HG03095 (cell line): ENCODE measurements at regions not wholly inside any gene's neighbourhood (a gene's known extent, or its start where the extent isn't known, plus 50 kb on each side); places are given as distances from the start of the nearest gene placed in this dataset.

Experiments used
- ATAC-seq: cut with Tn5 transposase; IDR thresholded peaks from one replicate; pipeline ENCODE4 v1.9.1; 2021; ENCODE audit warnings: moderate library complexity; ENCODE audit not compliant: unreplicated experiment

DNA sequence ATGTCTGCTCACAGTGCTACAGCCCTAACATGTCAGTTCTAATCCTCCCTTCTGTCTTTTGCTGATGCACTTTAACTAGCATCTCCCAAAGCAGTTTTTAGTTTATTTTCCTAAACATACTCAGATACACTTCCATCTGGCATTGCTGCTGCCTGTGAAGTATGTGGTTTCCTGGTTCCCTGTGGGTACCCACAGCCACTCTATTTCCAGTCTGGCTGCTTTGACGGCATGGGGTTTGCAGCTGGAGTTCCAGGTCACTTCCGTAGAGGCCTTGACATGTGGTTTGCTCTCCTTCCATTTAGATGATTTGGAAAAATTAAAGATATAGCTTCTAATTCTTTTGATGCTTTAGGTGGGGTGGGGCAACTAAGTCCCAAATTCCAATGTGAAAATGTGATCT lies 375.5 kb downstream of the PCDH20 start:
- no peak for ATAC-seq

DNA sequence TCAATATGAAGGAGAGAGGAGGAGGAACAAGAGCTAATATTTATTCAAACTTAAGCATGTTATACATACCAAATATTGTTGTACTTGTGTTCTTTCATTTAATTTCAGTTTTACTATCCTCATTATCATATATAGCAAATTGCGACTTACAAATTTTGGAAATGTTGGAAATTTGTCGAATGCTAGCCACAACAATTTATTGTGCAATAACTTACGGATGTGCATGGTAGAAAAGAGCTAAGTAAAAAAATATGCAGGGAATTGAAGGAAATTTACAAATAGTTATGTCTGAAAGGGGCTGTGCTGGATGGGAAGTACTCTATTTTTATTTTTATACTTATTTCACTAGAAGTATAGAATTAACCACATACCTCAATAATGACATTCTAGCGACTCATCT lies 376.3 kb downstream of the PCDH20 start:
- ATAC-seq: no peak

DNA sequence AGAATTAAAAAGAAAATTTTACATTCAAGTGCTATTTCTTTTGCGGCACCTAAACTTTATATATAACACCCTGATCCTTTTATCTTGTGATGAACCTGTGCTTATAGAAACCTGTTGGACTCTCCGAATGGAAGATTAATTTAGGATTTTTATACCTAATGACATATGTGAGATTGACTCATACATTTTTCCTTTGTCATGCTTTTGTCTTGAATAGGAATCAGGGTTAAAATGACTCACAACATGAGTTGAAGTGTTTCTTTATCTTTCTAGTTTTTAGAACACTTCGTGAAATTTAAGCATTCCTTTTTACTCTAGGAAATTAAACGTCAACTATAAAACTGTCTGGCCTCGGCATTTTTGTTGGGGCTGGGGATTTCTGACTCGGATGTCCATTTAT lies 378.9 kb downstream of the PCDH20 start:
- ATAC-seq: no peak

DNA sequence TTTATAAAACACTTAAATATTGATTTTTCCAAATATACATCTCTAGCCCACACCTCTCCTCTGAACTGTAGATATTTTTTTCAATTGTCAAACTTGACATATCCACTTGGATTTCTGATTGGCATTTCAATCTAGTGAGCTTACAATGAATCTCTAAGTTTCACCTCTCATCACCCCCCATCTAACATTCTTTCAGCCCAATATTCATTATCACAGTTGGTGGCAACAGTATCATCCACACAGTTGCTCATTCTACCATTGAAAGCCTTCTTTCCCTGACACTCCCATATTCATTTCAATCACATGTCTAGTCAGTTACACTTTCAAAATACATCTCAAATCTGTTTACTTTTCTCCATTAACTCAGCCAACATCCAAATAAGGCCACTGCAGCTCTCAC lies 385.2 kb downstream of the PCDH20 start:
- no peak for ATAC-seq

DNA sequence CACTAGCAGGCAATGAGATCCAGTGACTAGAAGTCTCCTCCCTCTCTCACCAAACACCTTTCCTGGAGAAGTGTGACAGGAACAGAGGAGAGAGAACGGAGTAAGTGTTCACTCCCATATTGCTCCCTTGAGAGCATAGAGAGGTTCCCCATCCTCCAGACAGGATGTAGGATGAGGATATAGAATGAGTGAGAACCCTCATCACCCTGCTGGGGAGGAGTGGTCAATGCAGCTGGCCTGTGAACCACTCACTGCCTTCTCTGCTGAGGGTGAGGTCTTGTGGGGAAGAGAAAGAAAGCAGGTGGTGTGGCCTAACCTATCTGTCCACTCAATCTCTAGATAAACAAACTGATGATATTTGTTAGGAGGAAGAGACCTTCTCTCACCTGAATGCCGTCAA lies 386.6 kb downstream of the PCDH20 start:
- ATAC-seq: no peak

DNA sequence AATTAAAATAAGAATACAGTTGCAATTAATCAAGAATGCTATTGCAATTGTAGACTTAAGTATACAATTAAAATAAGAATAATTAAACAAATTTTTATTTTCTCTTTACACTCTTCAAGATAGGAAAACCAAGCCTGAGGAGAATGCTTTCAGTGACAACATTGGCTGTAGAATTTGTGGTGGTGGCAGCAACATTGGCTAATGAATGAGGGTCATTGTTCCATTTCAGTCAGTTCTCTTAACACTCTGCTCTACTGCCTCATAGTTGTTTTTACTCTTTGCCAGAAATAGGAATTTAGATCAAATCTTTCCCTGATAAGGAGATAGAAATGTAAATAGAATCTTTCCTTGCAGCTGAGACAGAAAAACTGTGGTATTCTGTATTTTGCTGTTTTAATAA lies 391.6 kb downstream of the PCDH20 start:
- ATAC-seq: no peak

DNA sequence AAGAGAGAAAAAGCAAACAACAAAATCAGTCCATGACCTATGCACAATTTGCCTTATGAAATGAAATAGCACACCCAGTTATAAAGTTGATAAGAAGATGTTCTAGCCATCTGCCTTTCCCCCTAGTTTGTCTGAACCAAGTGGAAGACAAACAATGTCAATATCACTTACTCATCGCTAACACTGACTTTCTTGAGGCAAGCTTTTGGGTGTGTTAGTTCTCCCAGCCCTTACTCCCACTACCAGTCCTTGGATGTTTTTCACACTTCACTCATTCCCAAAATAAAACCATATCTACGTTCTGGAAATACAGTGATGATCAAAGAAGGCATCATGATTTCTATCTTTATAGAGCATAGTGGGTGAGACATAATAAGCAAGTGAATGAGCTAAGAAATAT lies 393.8 kb downstream of the PCDH20 start:
- no peak for ATAC-seq

DNA sequence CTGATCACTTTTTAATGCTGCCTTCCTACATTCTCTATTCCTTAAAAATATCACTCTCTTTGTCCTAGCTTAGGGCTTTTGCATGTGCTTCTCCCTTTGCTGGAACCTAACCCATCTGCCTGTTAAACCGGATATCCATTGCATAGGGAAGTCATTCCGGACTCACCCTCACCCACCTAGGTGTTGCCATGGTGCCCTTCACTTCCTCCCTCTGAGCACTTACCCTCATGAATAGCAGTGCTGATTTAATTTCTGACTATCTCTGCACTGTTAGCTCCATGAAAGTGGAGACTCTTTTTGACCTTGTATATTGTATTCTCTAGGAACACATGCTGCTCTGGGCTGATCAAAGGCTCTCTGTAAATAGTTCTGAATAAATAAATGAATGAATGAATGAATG lies 401.9 kb downstream of the PCDH20 start:
- ATAC-seq: no peak

DNA sequence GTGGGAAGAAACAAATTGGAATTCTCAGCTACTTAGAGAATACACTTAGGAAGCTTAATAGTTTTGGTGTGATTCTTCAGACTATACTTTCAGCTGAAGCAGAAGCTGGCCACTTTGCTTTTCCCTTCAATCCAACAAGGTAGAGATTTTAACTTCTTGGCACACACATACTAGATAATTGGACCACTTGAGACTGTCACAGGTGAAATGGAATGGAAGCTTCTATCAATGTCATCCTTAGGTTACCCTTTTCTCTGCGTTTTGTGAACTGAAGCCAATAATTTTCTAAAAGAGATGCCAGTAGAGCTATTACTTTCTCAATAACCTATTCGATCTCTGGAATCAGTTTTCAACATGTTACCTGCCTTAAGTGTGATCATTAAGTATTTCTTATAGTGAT lies 405.3 kb downstream of the PCDH20 start:
- ATAC-seq: no peak

DNA sequence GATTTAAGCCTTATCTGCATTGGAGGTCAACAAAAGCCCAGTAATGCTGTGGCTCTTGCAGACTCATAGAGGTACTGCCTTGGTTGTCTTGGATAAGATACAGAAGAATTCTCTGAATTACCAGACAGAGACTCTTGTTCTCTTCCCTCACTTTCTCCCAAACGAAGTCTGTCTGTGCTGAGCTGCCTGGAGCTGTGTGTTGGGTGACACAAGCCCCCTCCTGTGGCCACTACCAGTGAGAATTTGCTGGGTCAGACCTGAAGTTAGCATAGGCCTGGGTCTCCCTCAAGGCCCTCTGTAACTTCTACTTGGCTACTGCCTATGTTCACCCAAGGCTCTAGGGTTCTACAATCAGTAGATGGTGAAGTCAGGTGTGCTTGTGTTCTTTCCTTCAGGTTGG lies 413.0 kb downstream of the PCDH20 start:
- no peak for ATAC-seq

DNA sequence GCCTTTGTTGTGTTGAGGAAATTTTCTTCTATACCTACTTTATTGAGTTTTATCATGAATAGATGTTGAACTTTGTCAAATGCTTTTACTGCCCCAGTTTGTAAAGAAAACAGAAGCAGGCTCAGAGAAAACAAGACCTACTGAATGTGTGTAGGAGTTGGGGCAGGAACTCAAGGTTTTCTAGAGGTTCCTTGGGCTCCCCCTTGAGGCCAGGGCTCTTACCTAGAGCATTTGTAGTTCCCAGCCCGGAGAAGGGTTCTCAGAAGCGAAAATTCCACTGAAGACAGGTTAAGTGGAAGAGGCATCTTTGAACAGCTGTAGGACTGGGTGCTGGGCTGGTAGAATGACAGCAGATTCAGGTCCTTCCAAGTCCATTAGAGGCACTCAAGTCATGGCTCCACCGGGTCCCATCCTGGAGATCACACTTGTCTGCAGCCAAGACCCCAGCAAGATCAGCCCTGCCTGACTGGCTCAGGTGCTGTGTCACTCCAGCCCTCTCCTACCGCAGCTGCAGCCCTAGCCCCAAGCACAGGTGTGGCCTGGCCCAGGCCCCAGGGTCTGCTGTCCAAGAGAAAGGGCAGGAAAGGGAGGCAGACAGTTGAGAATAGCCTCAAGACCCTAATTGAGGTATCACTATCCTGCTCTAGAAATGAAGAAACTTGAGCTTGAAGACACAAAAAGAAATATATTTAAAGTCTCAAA lies 425.5 kb downstream of the PCDH20 start:
- ATAC-seq: no peak

DNA sequence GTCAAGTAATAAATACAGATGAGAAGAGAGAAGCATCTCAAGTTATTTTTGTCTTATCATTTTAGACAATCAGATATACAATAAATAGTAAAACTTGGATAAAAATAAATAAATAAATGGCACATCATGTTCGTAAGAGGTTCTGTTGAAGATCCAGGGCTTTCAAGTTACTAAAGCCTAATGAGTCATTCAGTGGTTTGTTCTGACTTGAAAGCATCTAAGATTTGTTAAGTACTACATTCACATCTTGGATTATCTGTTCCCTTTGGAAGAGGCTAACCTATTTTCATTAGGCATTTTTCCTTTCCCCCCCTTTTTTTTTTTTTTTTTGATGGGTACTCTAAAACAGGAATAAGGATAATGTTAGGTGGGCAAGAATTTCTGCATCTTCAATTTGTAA lies 429.3 kb downstream of the PCDH20 start:
- ATAC-seq: no peak

DNA sequence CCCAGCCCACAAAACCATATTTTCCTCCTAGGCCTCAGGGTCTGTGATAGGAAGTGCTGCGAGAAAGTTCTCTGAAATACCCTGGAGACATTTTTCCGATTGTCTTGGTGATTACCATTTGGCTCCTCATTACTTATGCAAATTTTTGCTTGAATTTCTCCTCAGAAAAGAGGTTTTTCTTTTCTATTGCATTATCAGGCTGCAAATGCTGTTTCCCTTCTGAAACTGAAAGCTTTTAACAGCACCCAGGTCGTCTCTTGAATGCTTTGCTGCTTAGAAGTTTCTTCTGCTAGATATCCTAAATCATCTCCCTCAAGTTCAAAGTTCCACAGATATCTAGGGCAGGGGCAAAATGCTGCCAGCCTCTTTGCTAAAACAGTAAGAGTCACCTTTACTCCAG lies 434.2 kb downstream of the PCDH20 start:
- ATAC-seq: no peak

DNA sequence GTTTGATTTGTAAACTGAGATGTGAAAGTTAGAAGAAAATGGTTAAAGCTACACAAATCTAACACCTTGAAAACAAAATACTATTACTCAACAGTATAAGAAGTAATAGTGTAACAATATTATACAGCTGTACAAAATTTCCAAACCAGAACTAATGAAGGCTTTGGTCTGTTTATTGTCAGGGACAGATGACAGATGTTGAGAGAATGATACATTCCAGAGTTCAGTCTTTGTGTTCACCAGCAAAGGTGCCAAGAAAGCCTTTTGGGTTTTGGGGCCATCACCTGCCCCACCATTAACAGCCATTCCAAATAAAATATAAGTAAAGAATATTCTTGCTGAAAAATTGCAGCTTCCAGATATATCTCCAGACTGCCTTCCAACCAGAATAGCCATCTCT lies 439.3 kb downstream of the PCDH20 start:
- ATAC-seq: no peak

DNA sequence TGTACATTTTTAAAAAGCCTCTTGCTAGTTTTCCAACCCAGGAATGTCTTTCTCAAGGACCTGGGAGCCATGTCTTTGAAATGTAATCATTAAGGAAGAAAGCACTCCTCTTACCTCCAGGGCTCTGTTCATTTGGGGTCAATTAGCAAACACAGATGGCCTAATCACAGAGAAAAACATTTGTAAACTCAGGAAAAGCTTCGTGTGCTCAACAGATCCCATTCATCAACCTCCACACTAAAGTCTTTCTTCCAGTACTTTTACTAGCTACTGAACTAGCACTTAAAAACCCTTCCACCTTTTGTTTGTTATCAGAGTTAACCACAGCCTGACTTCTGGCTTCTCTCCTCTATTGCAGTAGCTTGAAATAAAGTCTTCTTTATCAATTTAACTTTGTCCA lies 441.4 kb downstream of the PCDH20 start:
- no peak for ATAC-seq

DNA sequence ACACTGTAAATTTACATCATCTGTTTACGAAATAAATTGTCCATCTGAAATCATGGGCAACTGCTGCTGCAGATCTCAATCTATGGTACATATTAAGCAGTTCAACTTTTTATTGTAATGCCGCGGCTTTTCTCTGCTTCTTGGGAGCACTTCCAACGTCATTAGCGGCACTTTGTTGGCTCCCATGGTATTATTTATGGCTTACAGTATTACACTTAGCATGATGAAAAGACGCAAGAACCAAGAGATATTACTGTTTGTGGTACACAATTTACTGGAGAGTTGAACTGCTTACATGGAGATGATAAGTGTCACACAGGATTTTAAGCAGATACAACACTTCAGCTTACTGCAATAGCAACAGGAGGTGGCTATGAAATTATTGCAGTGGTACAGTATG lies 442.1 kb downstream of the PCDH20 start:
- ATAC-seq: no peak

DNA sequence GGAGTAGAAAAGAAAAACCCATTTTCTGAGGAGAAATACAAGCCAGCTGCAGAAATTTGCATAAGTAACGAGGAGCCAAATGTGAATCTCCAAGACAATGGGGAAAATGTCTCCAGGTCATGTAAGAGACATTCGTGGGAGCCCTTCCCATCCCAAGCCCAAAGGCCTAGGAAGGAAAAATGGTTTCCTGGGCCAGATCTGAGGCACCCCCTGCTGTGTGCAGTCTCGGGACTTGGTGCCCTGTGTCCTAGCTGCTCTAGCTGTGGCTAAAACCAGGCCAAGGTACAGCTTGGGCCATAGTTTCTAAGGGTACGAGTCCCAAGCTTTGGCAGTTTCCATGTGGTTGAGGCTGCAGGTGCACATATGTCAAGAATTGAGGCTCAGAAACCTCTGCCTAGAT lies 444.9 kb downstream of the PCDH20 start:
- ATAC-seq: no peak

DNA sequence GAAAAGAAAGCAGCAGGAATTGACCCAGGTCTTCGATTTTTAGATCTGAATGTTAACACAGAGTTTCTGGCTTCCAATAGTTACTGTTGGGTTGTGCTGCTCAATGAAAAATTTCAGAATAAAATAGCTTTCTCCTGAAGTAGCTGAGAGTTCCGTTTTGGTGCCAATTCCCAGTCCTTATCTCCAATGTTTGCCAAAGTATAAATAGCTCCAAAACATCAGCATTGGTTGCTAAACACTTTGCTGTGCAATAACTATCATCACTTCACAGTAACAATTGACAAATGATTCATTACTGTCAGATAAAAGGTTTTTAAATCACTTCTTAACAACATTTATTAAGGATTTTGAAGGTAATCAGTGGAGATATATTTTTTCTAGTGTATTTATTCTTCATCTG lies 446.0 kb downstream of the PCDH20 start:
- ATAC-seq: no peak

DNA sequence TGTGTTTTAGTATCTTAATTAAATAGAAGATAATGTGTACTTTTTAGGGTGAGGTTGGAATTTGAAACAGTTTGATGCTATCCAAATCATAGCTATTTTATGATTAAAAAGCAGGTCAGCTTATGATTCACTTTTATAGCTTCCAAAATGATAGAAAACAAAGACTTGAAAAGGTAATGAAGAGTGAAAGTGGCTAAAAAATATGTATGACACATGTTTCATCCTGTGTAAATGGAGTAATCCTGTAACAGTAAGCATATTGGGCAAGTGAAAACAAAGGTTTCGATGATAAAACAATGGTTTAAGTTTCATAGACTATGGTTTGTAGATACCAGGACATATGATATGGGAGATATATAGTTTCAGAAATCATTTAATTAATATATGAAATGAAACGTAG lies 456.2 kb downstream of the PCDH20 start:
- ATAC-seq: no peak

DNA sequence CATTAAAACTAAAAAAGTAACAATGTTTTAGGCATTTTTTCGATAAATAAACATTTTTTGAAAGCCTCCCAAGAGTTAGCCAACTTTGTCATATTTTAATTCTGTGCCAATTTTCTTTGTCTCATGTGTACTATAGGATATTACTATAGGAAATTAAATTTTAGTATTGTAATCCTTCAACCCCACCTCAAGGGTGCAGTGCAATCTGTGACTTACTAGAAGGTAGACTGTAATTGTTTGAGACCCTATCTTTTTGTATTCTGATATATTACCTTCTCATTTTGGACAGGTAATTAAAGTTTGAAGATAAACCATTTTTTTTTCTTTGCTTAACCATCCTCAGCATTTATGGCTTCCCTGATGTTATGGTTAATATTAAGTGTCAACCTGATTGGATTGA lies 457.8 kb downstream of the PCDH20 start:
- no peak for ATAC-seq

DNA sequence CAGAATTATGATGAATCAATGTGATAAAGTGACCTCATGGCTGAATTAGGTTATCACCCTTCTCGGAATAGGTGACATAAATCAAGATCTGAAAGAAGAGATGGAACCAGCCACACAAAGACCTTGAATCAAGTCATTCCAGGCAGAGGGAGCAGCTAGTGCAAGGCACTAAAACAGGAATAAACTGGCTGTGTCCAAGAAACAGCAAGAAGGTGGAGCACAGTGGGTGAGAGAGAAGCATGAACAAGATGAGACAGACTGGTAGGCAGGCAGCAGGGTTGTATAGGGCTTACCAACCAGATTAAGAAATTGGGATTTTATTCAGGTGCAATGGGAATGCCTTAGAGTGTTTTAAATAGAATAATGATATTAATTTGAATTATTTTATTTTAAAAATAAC lies 470.3 kb downstream of the PCDH20 start:
- ATAC-seq: no peak

DNA sequence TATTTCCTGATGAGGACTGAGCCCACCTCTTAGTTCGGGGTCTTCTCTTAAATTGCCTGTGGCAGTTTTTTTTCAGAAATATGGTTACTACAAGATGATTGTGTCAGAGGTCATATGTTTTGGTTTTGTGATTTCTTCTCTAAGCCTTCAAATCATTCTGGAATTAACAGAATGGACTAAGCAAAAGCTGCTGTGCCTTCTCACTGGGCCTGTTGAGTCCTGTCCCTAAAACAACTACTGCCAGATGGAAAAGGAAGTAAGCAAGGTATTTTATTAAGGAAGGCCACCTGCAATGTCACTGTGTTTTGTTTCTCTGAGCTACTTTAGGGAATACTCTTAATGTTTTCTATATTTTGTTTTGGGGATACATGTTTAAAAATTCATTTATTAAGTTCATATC lies 470.8 kb downstream of the PCDH20 start:
- ATAC-seq: no peak

DNA sequence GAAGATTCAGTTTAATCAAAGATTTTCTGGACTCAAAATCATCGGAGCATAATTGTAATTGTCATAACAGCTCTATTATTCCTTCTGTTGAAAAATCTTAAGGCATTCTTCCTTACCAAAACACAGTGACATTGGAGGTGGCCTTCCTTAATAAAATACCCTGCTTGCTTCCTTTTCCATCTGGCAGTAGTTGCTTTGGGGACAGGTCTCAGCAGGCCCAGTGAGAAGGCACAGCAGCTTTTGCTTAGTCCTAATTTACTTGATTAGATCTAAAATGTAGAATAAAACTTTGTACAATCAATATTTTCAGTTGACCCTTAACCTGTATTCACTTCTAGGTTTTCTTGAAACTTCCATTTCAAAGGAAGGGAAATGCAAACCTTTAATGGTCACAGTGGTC lies 471.6 kb downstream of the PCDH20 start:
- no peak for ATAC-seq

DNA sequence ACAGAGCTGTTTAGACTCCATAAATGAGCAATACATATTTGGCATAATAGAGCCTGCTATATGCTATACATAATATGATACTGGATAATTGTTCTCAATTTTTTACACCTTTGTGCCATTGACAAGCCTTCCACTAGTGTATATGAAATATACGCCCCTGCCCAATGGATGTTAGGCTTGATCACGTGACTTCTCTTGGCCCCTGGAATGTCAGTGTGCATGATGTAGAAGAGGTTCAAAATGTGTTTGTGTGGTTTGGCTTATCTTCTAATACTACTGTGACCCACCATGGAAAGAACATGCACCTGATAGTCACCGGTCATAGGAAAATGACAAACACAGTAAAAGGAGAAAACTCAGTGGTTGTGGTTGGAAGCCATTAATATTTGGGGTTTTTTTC lies 479.4 kb downstream of the PCDH20 start:
- ATAC-seq: no peak
